Activated T-cell treated with anti-CD3 and anti-CD28 coated beads, Interleukin-2, amount 50 U/mL, for 1 hour (primary cell): ENCODE measurements at regions not wholly inside any gene's neighbourhood (a gene's known extent, or its start where the extent isn't known, plus 50 kb on each side); places are given as distances from the start of the nearest gene placed in this dataset.

Source experiments
- DNase-seq: peaks from one replicate; pipeline ENCODE4 v3.0.0-alpha.2; 2020

DNA sequence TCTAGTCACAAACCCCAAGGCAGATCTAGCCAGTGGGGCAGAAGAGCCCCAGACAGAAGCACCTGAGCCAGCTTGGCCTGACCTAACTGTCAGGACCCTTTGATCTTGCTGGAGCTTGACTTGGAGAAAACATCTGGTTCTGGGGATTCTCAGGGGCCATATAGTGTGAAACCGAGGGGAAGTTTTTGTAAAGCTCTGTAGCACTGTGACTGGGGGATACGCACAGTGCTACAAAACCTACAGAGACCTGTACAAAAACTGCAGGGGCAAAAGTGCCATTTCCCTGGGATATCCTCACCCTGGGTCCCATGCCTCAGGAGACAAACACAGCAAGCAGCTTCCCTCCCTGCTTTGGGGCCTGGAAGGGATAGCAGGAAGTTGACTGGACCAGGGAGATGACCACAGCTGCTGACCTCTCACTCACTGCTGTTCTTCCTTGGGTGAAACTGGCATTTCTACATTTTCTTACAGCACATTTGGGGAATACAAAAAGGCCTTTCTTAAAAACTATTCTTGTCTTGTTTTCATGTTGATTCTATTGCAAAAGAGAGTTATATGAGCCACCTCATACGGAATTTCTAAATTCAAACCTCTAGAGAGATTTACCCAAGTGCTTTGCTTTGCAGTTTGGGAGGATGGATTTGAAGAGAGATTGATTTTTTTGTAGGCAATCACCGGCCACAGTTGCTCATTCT, 140.0 kb downstream of the DAD1 start:
- DNase-seq: no peak

DNA sequence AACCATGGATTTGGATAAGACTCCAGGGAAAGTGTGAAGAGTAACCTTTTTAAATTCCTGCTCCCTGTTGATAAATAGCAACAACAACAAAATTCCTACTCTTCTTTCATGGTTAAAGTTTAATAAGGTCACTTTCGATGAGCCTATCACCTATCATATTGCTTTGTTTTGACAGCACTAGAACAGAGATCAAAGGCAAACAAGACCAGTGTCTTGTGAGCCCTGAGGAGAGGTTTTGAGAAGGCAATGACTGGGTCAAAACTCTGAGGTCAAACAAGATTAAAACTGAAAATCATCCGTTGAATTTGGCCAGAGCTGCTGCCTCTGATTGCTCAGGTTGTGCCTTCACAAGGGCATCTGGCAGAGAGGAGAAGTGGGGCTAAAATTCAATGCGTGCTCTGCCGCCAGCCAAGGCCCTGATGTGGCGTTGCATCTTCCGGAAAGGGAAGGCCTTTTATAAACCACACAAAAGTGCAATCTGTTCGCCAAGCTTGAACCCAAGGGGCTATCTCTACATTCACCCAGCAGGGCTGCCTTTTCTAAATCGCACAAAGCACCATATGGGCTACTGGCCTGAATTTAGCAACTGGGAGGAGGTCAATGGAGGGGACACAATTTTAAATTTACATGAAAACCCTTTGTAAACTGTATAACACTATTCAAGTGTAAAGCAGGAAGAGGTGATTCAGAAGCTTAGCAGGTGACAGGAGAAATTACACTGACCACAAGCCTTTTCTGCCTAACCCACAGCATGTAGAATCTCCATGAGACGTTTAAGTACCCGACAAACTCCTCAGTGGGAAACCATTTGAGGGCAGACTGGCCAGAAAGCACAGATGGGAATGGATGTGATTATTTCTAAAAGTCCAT, 140.8 kb downstream of the DAD1 start:
- DNase-seq: no peak

DNA sequence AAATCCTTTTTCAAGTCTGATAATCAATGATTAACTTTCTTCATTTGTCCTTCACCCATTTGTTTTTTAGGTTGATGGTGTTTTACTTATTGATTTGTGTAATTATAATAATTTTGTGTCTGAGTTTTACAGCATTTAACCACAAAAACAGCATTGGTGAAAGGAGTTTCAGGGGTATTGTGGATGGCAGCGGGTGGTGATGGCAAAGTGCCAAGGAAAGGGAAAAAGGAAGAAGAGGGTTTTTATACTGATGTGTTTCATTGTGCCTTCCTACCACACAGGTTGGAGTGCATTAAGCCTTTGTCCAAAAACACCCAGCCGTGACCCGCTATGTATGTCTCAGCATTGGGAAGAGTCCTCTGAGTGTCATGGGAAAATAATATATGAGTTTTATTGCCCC, 150.3 kb downstream of the DAD1 start:
- DNase-seq: no peak

DNA sequence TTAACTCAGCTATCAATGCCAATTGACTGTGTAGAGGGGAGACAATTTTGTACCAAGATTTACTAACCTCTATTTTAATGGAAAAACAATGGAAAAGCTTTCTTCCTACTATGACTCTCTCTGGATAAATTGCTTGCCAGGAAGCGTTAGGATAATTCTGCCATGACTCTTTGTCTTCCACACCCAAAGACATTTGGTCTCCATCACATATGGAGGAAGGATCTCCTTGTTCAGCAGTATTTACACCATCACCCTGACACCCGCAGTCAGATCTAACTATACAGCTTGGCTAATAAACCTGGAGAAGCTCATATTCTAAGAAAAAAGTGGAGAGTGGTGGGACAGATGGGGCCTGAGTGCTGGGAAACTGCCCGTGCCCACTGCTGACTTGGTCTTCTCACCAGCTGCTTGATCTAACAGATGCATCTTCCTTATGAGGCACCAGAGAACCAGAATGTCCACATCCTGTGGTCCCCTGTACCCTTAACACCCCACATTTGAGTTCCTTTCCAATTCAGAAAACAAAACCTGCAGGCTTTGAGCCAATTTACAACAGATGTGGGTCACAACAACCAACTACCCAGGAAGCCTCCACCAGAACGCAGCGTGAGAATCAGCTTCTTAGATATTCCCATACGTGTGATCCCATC, 154.0 kb downstream of the DAD1 start:
- DNase-seq: no peak

DNA sequence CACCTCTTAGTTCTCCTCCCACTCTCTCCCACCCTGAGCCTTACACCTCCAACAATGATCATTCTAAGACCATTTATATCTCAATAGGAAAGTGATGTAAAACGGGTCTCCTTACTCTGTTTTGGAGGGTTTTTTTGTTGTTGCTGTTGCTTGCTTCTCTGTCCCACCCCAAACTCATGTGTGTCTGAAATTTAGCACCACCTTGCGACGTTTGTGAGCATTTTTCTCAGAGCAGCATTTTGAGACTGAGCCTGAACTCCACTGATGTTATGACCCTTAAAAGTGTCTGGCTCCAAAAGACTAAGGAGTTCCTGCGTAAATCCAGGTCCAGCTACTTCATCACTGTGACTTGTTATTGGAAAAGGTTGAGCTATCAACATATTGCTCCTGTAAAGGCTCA, 155.0 kb downstream of the DAD1 start:
- DNase-seq: no peak

DNA sequence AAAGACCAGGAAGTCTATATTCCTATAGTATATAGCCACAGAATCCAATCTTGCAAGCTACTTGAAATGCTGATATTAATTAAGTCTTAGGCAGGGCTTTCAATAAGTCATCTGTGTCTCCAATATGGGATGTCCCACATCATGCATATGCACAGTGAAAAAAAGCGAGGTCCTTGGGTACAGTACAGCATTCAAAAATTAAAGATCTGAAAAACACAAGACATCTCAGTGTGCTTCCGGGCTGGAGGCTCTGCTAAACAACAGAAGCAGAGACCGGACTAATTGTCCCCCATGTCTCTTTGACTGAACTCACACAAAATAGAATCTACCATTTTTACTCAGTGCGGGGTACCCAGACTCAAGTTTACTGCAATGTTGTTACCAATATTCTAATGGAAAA, 156.0 kb downstream of the DAD1 start:
- no peak for DNase-seq

DNA sequence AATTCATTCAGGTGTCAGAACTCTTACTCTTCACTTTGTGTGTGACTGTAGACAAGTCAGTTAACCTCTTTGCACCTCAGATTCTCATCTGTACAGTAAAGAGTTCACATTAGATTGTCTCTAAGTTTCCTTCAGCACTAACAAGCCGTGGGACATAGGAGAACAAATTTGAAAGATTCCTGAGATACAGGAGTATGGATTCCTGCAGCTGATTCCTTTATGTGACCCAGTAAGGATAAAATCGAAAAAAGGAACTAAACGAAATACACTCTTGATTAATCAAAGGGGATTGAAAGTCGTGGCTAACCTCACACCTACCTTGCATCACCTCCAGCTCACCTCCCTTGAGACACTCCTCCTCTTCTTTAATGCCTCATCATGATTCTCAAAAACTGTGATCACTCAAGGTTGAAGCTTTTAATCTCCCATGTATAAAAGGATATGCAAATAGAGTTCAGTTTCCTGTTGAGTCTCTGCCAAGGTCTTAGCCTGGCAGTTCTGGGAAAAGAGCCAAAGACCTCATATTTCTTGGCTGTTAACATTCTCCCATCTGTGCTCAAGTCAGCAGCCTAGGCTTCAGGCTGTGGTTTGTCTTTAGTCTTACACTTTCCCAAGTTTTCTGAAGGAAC, 156.6 kb downstream of the DAD1 start:
- no peak for DNase-seq

DNA sequence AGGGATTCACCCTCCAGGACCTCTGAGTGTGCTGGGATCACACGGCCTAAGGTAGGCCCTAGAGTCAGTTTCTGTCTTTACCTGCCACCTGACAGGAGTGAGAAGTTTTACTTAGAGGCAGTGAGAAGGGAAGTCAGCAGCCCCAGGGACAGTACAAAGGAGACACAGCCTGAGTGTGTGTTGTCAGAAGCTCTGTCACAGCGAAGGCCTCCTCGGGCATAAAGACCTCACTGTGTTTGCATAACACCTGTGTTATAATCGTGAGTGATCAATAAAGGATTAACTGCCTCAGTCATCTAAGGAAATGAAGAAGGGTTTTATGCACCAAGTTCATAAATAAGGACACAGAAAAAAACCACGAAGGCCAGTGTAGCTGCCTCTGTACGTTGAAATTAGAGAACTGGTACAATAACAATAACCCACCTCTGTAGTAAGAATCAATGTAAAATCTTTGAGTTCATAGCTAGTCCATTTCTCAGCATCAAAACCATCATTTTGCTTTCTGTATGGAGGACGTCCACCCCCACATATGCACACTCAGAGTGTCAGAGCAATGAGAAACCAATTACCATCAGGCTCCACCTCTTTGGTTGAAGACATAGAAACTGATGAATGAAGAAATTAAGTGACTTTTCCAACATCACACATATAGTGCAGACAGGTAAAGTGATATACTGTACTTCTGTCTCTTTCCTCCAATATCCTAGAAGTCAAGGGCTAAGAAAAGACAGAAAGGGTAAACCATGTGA, 159.3 kb downstream of the DAD1 start:
- DNase-seq: no peak

DNA sequence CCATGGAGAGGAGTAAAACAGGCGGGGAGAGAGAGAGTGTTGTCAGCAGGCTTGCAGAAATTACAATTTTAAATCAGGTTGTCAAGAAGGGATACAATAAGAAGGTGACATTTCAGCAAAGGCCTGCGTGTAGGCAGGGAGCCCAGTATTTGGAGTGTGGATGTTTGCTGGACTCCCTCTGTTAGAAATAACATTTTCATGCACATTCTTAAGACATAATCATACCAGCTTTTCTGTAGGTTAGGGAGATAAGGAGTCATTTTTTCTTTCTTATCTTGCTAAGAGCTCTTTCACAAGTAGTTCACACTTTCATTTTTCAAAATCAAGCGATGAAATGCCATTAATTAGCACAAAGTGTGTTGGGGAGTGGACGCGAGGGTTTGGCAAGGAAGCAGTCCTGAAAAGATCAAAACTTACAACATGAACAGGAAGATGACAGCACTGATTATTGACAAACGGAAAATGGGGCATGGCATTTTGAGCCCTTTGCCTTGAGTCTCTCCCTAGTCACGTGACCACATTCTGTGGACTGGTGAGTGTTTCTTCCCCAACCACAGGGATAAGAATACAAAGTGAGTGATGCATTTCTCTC, 160.2 kb downstream of the DAD1 start:
- no peak for DNase-seq

DNA sequence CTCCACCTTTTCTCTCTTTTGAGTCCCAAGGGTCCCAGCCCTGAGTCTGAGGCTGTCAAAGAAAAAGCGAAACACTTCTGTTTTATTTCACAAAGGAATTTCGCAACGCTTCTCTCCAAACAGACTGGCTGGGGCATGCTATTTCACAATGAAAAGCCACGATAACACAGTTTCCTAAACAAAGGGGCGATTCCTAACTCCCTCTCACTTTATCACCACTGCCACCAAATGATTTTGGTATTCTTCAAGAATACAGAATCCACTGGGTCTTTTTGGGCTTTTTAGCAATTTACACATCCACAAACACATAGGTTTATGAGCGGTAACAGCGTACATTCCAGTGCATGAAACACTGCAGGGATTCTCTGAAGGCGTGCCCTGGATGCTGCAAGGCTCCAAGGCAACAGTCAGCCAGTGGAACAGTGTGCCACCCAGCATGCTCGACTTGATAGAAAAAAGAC, 161.2 kb downstream of the DAD1 start:
- no peak for DNase-seq

DNA sequence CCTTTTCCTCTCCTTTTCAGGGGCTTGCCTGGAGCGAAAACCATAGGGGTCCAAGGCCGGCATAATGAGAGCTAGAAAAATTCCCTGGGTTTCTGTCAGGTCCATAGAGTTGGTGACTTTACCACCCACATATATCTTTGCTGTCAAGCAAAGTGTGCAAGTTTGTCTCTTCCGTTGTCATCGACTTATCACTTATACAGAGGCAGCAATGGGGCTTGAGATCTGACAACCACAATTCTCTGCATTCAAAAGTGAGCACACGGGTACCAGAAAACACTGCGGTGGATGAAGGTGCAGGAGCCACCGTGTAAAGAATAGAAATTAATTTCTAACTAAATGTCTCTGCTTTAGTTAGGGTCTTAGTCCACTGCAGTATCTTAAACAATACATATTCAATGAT, 162.3 kb downstream of the DAD1 start:
- no peak for DNase-seq

DNA sequence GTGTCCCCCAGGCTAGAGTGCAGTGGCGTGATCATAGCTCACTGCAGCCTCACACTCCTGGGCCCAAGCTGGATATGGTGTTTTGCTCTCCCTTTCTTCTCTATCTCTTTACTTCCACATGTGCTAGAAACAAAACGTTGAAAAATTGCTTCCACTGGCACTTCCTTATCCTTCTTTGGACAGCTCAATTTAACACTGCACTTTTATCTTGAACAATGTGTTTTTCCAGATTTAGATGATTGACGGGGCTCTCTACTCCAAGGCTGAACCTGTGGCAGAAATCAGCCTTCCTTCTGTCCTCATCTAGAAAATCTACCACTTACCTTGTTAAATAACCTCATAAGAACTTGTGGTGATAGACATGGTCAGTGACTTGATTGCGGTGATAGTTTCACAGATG, 165.1 kb downstream of the DAD1 start:
- no peak for DNase-seq

DNA sequence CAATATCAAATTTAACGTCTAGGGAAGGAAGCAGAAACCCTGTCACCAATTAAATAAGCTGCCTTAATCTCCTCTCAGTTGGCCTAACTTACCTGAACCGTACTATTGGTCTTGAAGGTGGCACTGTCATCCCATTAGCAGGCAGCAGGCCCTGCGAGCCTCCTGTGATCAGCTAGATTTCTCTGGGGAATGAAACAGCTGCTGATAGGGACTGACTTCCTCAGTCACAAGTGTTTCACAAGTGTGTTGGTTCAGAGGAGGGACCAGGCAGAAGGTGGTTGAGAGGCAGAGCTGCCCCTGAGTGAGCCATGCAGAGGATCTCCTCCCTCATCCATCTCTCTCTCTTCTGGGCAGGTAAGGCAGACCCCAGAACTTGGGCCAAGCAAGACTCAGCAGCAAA, 166.8 kb downstream of the DAD1 start:
- no peak for DNase-seq

DNA sequence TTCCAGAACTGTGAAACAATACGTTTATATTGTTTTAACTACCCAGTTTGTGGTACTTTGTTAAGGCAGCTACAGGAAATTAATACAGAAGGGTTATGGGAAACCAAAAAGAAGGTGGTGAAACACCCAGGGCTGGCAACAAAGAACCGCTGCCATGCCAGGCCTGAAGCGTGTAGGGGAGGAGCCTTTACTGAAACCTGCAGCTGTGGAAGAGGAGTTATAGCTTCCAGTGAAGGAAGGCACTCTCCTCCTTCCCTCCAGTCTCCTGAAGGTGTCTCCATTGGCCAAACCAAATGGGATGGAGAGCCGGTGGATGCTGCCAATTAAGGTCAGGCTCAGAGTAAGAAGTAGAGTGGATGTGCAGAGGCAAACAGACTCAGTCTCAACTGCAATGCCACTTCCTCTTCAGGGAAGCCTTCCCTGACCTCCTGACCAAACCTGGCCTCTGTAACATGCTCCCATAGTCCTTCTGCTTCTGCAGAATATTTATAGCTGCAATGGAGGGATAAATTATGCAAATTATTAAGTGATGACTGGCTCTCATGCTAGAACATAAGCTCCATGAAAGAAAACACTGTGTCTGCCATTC, 168.3 kb downstream of the DAD1 start:
- no peak for DNase-seq

DNA sequence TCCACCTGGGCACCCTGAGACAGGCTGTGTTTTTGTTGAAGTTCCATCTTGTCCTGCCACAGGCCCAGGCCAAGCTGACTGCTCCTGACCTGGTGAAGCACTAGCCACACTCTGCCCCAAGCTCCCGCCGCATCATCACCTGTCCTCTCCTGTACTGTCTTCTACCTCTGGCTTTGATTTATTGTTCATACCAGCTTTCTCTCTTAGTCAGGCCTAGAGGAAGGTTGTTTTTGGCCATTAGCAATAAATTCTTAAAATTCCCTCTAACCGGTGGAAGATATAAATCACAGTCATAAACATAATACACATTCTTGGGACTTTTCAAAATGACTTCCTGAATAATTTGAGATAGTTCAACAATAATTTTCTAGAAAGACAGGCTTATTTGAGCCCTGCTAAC, 169.4 kb downstream of the DAD1 start:
- no peak for DNase-seq

DNA sequence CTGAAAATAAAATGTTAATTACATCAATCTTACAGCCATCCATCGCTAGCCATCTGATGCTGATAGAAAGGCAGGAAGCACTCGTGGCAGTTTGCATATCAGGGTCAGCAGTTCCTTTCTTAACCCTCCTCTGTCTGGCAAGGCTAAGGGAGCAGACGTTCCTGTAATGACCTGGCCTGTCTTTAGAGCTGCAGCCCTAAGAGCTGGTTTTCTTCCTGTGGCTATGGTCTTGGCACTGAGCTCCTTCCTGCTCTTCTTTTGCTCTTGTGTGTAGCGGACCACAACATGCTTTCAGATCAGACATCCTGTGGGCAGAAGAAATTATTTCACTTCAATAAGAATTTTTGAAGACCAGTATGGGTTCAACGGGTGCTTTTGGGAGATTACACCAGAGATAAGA, 170.4 kb downstream of the DAD1 start:
- DNase-seq: no peak

DNA sequence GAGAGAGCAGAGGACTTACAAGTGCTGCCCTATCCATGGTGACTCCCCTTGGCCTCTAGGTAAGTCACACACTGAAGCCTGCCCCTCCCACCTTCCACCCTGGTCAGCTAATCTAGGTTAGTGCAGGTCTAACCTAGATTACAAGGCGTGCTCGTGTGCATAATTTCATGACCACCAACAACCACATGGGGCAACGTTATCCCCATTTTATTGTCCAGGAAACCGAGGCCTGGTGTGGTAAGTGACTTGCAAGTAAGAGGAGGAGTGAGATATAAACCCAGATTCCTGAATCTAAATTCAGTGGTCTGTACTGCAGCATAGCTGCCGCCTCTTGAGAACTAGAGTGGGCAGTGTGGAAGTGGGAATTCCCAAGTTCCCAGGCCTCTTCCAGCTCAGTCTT, 171.1 kb downstream of the DAD1 start:
- no peak for DNase-seq

DNA sequence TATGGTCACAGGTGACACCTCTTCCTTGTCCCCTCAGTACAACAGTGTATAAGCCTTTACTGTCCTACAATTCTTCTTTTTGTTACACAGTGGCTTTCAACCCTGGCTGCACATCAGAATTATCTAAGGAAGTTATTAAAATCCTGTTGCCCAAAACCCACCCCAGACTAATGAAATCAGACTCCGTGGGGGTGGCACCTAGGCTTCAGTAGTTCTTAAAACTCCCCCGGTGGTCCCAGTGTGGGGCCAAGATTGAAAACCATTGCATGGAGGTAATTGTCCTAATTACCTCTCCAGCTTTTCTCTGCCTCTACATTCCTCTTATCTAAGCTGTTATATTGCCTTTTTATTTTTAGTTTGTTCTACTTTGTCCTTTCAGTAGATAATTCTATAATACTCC, 172.8 kb downstream of the DAD1 start:
- DNase-seq: no peak

DNA sequence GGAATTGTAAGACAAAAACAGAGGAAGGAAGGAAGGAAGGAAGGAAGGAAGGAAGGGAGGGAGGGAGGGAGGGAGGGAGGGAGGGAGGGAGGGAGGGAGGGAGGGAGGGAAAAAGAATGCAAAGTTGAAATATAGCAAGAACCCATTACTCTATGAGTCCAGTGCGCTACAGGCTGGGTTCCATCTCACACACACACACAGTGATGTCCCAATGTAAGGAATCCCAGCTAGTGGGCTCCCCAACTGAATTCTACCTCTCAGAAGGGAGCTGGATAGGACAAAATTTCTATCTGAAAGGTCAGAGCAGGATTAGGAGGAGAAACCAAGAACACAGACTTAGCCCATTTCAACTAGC, 173.4 kb downstream of the DAD1 start:
- no peak for DNase-seq

DNA sequence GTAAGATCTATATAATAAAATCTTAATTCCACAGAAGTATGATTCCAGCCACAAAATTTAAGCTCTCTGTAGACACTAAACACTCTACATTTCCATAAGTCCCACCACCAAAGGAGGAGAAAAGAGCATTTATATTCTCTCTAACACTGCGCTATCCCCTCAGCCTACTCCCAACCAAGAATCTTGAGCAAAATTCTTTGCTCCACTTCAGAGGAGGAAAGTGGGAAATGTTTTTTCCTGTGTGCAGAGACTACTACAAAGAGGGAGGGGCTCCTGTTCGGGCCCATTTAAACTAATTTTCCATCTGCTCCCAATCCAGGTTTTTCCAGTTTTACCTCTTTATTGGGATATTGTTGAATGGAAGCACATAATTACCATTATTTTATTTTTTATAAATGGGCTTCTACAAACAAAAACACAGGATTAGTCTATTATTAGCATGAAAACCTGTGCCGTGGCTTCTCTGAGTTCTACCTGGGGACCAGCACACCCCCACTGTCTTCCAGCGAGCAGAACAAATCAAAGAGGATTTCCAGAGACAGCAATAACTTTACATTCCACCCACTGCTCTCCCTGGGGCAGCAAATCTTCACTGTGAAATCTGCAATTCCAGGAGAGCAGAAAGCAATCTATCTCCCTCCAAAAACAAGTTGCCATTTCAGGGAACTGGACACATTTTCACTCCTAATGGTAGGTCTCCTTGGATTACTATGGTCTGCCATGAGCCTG, 174.0 kb downstream of the DAD1 start:
- DNase-seq: no peak

DNA sequence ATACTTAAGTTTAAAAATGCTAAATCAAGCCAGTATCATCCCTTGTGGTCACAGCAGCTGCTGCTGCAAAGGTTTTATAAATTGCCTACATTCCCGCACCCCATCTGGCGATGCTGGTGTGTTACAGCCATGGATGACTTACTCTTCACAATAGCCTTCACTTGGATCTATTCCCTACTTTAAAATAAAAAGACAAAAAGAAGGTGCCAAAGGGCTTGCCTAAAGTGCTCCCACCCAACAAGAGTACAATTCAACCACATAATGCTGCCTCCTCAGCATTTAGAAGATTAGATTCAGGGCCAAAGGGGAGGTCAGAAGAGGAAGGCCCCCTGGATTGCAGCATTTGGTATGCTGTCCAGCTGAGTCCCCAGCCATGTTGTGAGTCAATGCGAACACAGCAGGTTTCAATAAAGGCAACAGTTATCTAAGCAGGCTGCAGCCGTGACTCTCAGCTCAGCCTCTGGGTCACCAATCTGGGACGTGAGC, 176.1 kb downstream of the DAD1 start:
- no peak for DNase-seq
